OCI-LY3 (cell line): ENCODE measurements at regions not wholly inside any gene's neighbourhood (a gene's known extent, or its start where the extent isn't known, plus 50 kb on each side); places are given as distances from the start of the nearest gene placed in this dataset.

Experiments used
- H2AFZ ChIP-seq: fragments of 200-600, 300-600 bp; shearing (Covaris generic); 2 replicates; pipeline ENCODE4 v1.6.0; 2014; ENCODE audit warnings: antibody characterized with exemption, low read depth, low read length
- H3K27ac ChIP-seq: fragments of 200-600, 300-600 bp; sonication (generic); 2 replicates; pipeline ENCODE4 v1.5.1; 2014; ENCODE audit warnings: mild to moderate bottlenecking, low read length, moderate library complexity, mixed read lengths
- H3K27me3 ChIP-seq: fragments of 200-600, 300-600 bp; sonication (generic); 2 replicates; pipeline ENCODE4 v1.6.1; 2014; ENCODE audit warnings: low read depth, low read length, mixed read lengths
- H3K36me3 ChIP-seq: fragments of 200-600, 300-600 bp; sonication (generic); replicated peaks from 2 replicates; pipeline ENCODE3; 2014; ENCODE audit warnings: low read depth, low read length, mixed read lengths
- H3K4me1 ChIP-seq: fragments of 300-600, 200-600 bp; sonication (generic); 2 replicates; pipeline ENCODE4 v1.6.1; 2014; ENCODE audit warnings: low read length, mixed read lengths
- H3K4me2 ChIP-seq: fragments of 200-600, 300-600 bp; sonication (generic); 2 replicates; pipeline ENCODE4 v1.6.1; 2014; ENCODE audit warnings: low read length, mixed read lengths
- H3K4me3 ChIP-seq: fragments of 300-600, 200-600 bp; sonication (generic); 2 replicates; pipeline ENCODE4 v1.5.1; 2014; ENCODE audit warnings: antibody characterized with exemption, mild to moderate bottlenecking, low read length, moderate library complexity
- H3K79me2 ChIP-seq: fragments of 300-600, 200-600 bp; shearing (Covaris generic); 2 replicates; pipeline ENCODE4 v1.6.1; 2014; ENCODE audit warnings: mild to moderate bottlenecking, low read length, mixed read lengths
- H3K9ac ChIP-seq: fragments of 300-600, 200-600 bp; shearing (Covaris generic); 2 replicates; pipeline ENCODE4 v1.6.0; 2014; ENCODE audit warnings: mild to moderate bottlenecking, low read length, moderate library complexity
- H3K9me3 ChIP-seq: fragments of 200-600, 300-600 bp; shearing (Covaris generic); 2 replicates; pipeline ENCODE4 v1.6.1; 2014; ENCODE audit warnings: low read length, mixed read lengths; ENCODE audit not compliant: insufficient read depth
- H4K20me1 ChIP-seq: fragments of 200-600, 300-600 bp; sonication (generic); 2 replicates; pipeline ENCODE4 v1.6.1; 2016; ENCODE audit warnings: low read length, mixed read lengths; ENCODE audit not compliant: insufficient read depth
- CTCF ChIP-seq: fragments of 200-600, 300-600 bp; sonication (generic); IDR thresholded peaks from 2 replicates; pipeline ENCODE4 v1.5.1; 2014; ENCODE audit warnings: antibody characterized with exemption, low read length, low read depth
- EZH2phosphoT487 ChIP-seq: fragments of 200-600 bp; shearing (Covaris generic); IDR thresholded peaks from 2 replicates; pipeline ENCODE4 v1.6.1; 2018; ENCODE audit warnings: antibody characterized with exemption, mixed run types, low read depth

- TF ChIP-seq CTCF (no peak), EZH2phosphoT487 (no peak)
- no peak overlapping the region for H2AFZ ChIP-seq
- no peak overlapping the region for H3K4me2 ChIP-seq
- H4K20me1 ChIP-seq: no peaks in the 10 kb centered on the region
- no peak overlapping the region for H3K9ac ChIP-seq
- no peak overlapping the region for H3K27ac ChIP-seq
- no peaks in the 10 kb centered on the region for H3K36me3 ChIP-seq
- no peaks in the 10 kb centered on the region for H3K4me1 ChIP-seq
- H3K27me3 ChIP-seq: no peaks in the 10 kb centered on the region
- no peak overlapping the region for H3K4me3 ChIP-seq
- H3K79me2 ChIP-seq: no peaks in the 10 kb centered on the region
- H3K9me3 ChIP-seq: no peaks in the 10 kb centered on the region
These were observed 778.1 kb upstream of the SOX9 start for GRCh38 chr17:71342737-71343136.

GRCh38 chr17:71349908-71350600, 770.8 kb upstream of the SOX9 start:
- H3K9ac ChIP-seq: no peak overlapping the region
- H3K4me1 ChIP-seq: no peaks in the 10 kb centered on the region
- no peak overlapping the region for H3K4me2 ChIP-seq
- no peaks in the 10 kb centered on the region for H3K36me3 ChIP-seq
- TF ChIP-seq CTCF: no peak
- TF ChIP-seq EZH2phosphoT487: no peak
- H3K79me2 ChIP-seq: no peaks in the 10 kb centered on the region
- no peak overlapping the region for H3K4me3 ChIP-seq
- no peaks in the 10 kb centered on the region for H3K27me3 ChIP-seq
- H4K20me1 ChIP-seq: no peaks in the 10 kb centered on the region
- H3K27ac ChIP-seq: no peak overlapping the region
- H3K9me3 ChIP-seq: no peaks in the 10 kb centered on the region
- H2AFZ ChIP-seq: no peak overlapping the region

- Histone ChIP-seq H3K4me3 (no peak overlapping the region), H3K4me1 (no peaks in the 10 kb centered on the region), H3K9me3 (no peaks in the 10 kb centered on the region), H4K20me1 (no peaks in the 10 kb centered on the region), H2AFZ (no peak overlapping the region), H3K79me2 (no peaks in the 10 kb centered on the region), H3K27ac (no peak overlapping the region), H3K36me3 (no peaks in the 10 kb centered on the region), H3K9ac (no peak overlapping the region), H3K4me2 (no peak overlapping the region), H3K27me3 (no peaks in the 10 kb centered on the region)
- no peak for TF ChIP-seq CTCF
- TF ChIP-seq EZH2phosphoT487: no peak
These were observed 760.5 kb upstream of the SOX9 start for GRCh38 chr17:71360301-71360700.

- H3K4me2 ChIP-seq: no peak overlapping the region
- no peaks in the 10 kb centered on the region for H3K79me2 ChIP-seq
- no peaks in the 10 kb centered on the region for H3K4me1 ChIP-seq
- no peaks in the 10 kb centered on the region for H4K20me1 ChIP-seq
- no peak overlapping the region for H2AFZ ChIP-seq
- H3K36me3 ChIP-seq: no peaks in the 10 kb centered on the region
- no peaks in the 10 kb centered on the region for H3K9me3 ChIP-seq
- no peak overlapping the region for H3K27ac ChIP-seq
- TF ChIP-seq CTCF (no peak), EZH2phosphoT487 (no peak)
- no peaks in the 10 kb centered on the region for H3K27me3 ChIP-seq
- no peak overlapping the region for H3K4me3 ChIP-seq
- H3K9ac ChIP-seq: no peak overlapping the region
These were observed 759.0 kb upstream of the SOX9 start for GRCh38 chr17:71361656-71362450.
